22Rv1 (cell line): ENCODE measurements at regions not wholly inside any gene's neighbourhood (a gene's known extent, or its start where the extent isn't known, plus 50 kb on each side); places are given as distances from the start of the nearest gene placed in this dataset.

Experiments used
- ZFX ChIP-seq: fragments of 450-650 bp; IDR thresholded peaks from 2 replicates; pipeline ENCODE4 v1.6.1; 2017; ENCODE audit warnings: antibody characterized with exemption, borderline replicate concordance
- TF ChIP-seq, protein P1 (sequence below): fragments of 450-650 bp; IDR thresholded peaks from 2 replicates; pipeline ENCODE4 v1.5.1; 2017; ENCODE audit warnings: mild to moderate bottlenecking

DNA sequence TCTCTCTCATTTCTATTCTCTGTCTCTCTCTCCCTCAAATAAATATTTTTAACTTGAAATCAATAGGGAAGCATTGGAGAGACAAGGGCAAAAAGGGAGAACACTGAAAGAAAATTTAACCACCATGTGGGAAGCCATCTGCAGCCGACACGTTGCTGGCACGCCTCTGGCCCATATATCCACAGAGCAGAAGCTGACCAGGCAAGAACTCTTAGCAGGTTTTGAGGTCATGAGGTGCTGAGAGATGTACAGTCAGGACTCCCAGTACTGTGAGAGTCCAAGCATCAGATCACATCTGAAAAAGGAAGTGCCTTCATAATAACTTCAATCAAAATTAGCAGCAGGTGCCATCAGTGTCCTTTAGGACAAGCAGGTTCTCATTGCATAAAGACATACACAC is 156.6 kb downstream of the AKAIN1 start:
- TF ChIP-seq, protein P1, sequence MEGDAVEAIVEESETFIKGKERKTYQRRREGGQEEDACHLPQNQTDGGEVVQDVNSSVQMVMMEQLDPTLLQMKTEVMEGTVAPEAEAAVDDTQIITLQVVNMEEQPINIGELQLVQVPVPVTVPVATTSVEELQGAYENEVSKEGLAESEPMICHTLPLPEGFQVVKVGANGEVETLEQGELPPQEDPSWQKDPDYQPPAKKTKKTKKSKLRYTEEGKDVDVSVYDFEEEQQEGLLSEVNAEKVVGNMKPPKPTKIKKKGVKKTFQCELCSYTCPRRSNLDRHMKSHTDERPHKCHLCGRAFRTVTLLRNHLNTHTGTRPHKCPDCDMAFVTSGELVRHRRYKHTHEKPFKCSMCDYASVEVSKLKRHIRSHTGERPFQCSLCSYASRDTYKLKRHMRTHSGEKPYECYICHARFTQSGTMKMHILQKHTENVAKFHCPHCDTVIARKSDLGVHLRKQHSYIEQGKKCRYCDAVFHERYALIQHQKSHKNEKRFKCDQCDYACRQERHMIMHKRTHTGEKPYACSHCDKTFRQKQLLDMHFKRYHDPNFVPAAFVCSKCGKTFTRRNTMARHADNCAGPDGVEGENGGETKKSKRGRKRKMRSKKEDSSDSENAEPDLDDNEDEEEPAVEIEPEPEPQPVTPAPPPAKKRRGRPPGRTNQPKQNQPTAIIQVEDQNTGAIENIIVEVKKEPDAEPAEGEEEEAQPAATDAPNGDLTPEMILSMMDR: no peak
- no peak for TF ChIP-seq ZFX
